SK-N-SH (cell line): ENCODE measurements at regions not wholly inside any gene's neighbourhood (a gene's known extent, or its start where the extent isn't known, plus 50 kb on each side); places are given as distances from the start of the nearest gene placed in this dataset.

Experiments
- CTCF ChIA-PET: fragments of 300-600, 350-600 bp; formaldehyde crosslinking; extraction: SDS; loops from one replicate; lab custom pipeline; 2021; lab: Yijun Ruan, JAX
- POLR2A ChIA-PET: fragments of 350-600 bp; sonication (Branson Sonifier 250); formaldehyde crosslinking; extraction: SDS; loops from one replicate; lab custom pipeline; 2020; ENCODE audit warnings: antibody characterized with exemption, inconsistent platforms; lab: Yijun Ruan, JAX
- DNase-seq: peaks from one replicate; pipeline ENCODE4 v3.0.0; 2012
- H2AFZ ChIP-seq: fragments of 200-600 bp; sonication (generic); 2 replicates; pipeline ENCODE4 v1.8.1; 2016; ENCODE audit warnings: antibody characterized with exemption, mild to moderate bottlenecking, low read depth
- H3F3A ChIP-seq: fragments of 200-600 bp; sonication (generic); replicated peaks from 2 replicates; pipeline ENCODE3; 2016; ENCODE audit warnings: antibody characterized with exemption, mild to moderate bottlenecking; ENCODE audit not compliant: insufficient read depth
- H3K27ac ChIP-seq, 2 experiments: fragments of 200-500 bp in 1 of 2; fragments of 200-600 bp in 1 of 2; sonication (Bioruptor generic) in 1 of 2; sonication (generic), shearing (Covaris generic) in 1 of 2; 2 replicates each; pipeline versions ENCODE4 v1.5.1 to v1.6.1; 2014 to 2016; ENCODE audit warnings: low read depth in 2 of 2, inconsistent platforms in 1 of 2, low read length in 1 of 2, mild to moderate bottlenecking in 1 of 2, mixed read lengths in 1 of 2
- H3K27me3 ChIP-seq: fragments of 200-600 bp; sonication (generic), shearing (Covaris generic); 2 replicates; pipeline ENCODE4 v1.6.1; 2016; ENCODE audit warnings: mixed run types; ENCODE audit not compliant: insufficient read depth
- H3K36me3 ChIP-seq, 2 experiments: fragments of 200-500 bp in 1 of 2; fragments of 200-600 bp in 1 of 2; sonication (Bioruptor generic) in 1 of 2; sonication (generic) in 1 of 2; replicated peaks in 1 of 2; 2 replicates each; pipeline versions ENCODE3 to v1.5.1; 2014 to 2016; ENCODE audit warnings: low read length in 1 of 2, mild to moderate bottlenecking in 1 of 2; ENCODE audit not compliant: insufficient read depth in 2 of 2, control insufficient read depth in 1 of 2
- H3K4me1 ChIP-seq, 2 experiments: fragments of 200-500 bp in 1 of 2; fragments of 200-600 bp in 1 of 2; sonication (Bioruptor generic) in 1 of 2; sonication (generic), shearing (Covaris generic) in 1 of 2; 2 replicates each; pipeline versions ENCODE4 v1.5.1 to v1.6.1; 2014 to 2016; ENCODE audit warnings: low read depth in 1 of 2, low read length in 1 of 2, mixed run types in 1 of 2; ENCODE audit not compliant: insufficient read depth in 2 of 2, control insufficient read depth in 1 of 2
- H3K4me2 ChIP-seq: fragments of 200-600 bp; sonication (generic), shearing (Covaris generic); 2 replicates; pipeline ENCODE4 v1.6.1; 2017; ENCODE audit warnings: mixed run types
- H3K4me3 ChIP-seq, 2 experiments: fragments of 200-500 bp in 1 of 2; fragments of 200-600 bp in 1 of 2; sonication (Bioruptor generic) in 1 of 2; sonication (generic), shearing (Covaris generic) in 1 of 2; 2 replicates each; pipeline versions ENCODE4 v1.5.1 to v1.8.1; 2014 to 2016; ENCODE audit warnings: low read depth in 2 of 2, inconsistent platforms in 1 of 2, low read length in 1 of 2, mild to moderate bottlenecking in 1 of 2, mixed read lengths in 1 of 2, moderate library complexity in 1 of 2
- H3K79me2 ChIP-seq: fragments of 200-600 bp; sonication (generic); 2 replicates; pipeline ENCODE4 v1.8.1; 2017; ENCODE audit warnings: mild to moderate bottlenecking; ENCODE audit not compliant: insufficient read depth
- H3K9ac ChIP-seq: fragments of 200-600 bp; sonication (generic); 2 replicates; pipeline ENCODE4 v1.6.1; 2017; ENCODE audit warnings: mixed run types
- H3K9me2 ChIP-seq: fragments of 200-600 bp; sonication (generic); 2 replicates; pipeline ENCODE4 v1.6.1; 2017; ENCODE audit warnings: mixed run types
- H3K9me3 ChIP-seq: fragments of 200-600 bp; sonication (generic); 2 replicates; pipeline ENCODE4 v1.6.1; 2017; ENCODE audit warnings: mixed run types, mild to moderate bottlenecking, moderate library complexity
- H4K20me1 ChIP-seq: fragments of 200-600 bp; sonication (generic); 2 replicates; pipeline ENCODE4 v1.6.1; 2017; ENCODE audit warnings: mild to moderate bottlenecking, mixed run types; ENCODE audit not compliant: insufficient read depth
- ELF1 ChIP-seq: IDR thresholded peaks from 2 replicates; pipeline ENCODE4 v1.4.0; 2012
- EP300 ChIP-seq, 2 experiments: IDR thresholded peaks; 2 replicates each; pipeline versions ENCODE4 v1.4.0 to v1.6.1; 2012; ENCODE audit warnings: borderline replicate concordance in 1 of 2, low read depth in 1 of 2, low read length in 1 of 2
- EZH2phosphoT487 ChIP-seq: fragments of 200-600 bp; sonication (generic); IDR thresholded peaks from 2 replicates; pipeline ENCODE4 v1.6.1; 2017; ENCODE audit warnings: low read depth, mixed run types, mild to moderate bottlenecking, antibody characterized with exemption, moderate library complexity, borderline replicate concordance
- FOSL2 ChIP-seq: IDR thresholded peaks from 2 replicates; pipeline ENCODE4 v1.4.0; 2012; ENCODE audit warnings: low read depth, mild to moderate bottlenecking, moderate library complexity, borderline replicate concordance
- MAX ChIP-seq: IDR thresholded peaks from 2 replicates; pipeline ENCODE4 v1.4.0; 2012; ENCODE audit warnings: low read depth
- MEF2A ChIP-seq: IDR thresholded peaks from 2 replicates; pipeline ENCODE4 v1.4.0; 2012; ENCODE audit warnings: low read depth, borderline replicate concordance
- NRF1 ChIP-seq: IDR thresholded peaks from 2 replicates; pipeline ENCODE4 v1.6.1; 2012; ENCODE audit warnings: low read depth, mild to moderate bottlenecking, low read length
- POLR2AphosphoS5 ChIP-seq: IDR thresholded peaks from 2 replicates; pipeline ENCODE4 v1.6.1; 2012; ENCODE audit warnings: low read depth, low read length
- REST ChIP-seq: IDR thresholded peaks from 2 replicates; pipeline ENCODE4 v1.6.1; 2012; ENCODE audit warnings: mild to moderate bottlenecking, low read depth, low read length, moderate library complexity
- RXRA ChIP-seq: IDR thresholded peaks from 2 replicates; pipeline ENCODE4 v1.4.0; 2012; ENCODE audit warnings: low read depth, mild to moderate bottlenecking, borderline replicate concordance
- SMC3 ChIP-seq: IDR thresholded peaks from 2 replicates; pipeline ENCODE4 v1.6.1; 2012; ENCODE audit warnings: low read depth, low read length, improper control_type of control experiment
- TAF1 ChIP-seq: IDR thresholded peaks from 2 replicates; pipeline ENCODE4 v1.6.1; 2012; ENCODE audit warnings: low read depth, mild to moderate bottlenecking, low read length, moderate library complexity, borderline replicate concordance
- USF1 ChIP-seq: IDR thresholded peaks from 2 replicates; pipeline ENCODE4 v1.4.0; 2012; ENCODE audit warnings: low read depth, borderline replicate concordance
- USF2 ChIP-seq: fragments of 150-350 bp; IDR thresholded peaks from 2 replicates; pipeline ENCODE4 v1.6.1; 2017; ENCODE audit warnings: antibody characterized with exemption, low read length, low read depth, borderline replicate concordance
- WGBS: methylation state at CpG from one replicate; pipeline ENCODE4 v1.1.6; 2017; ENCODE audit warnings: low lambda C conversion rate; 5-methylcytosine and 5-hydroxymethylcytosine counted together

- TF ChIP-seq NRF1 (no peak), FOSL2 (peak; percentile 99), USF1 (no peak), TAF1 (no peak), MAX (peak; percentile 98), SMC3 (no peak), EP300 (IDR thresholded peaks at IDR 0.05; ENCODE audit: borderline replicate concordance in 1 of 2, low read depth in 1 of 2, low read length in 1 of 2) (peak in 1 of 2 experiments; percentile 94; a peak in 2 of 4 replicates), RXRA (peak; percentile 84; the same call in 1 of the 2 replicates)
- TF ChIP-seq, all 33 proteins: peak for 13
Observed at GRCh38 chr18:55833543-55833942, 245.6 kb upstream of the TCF4 start (continued).

- H3K79me2 ChIP-seq, result no peaks in the 10 kb centered on the region
- H3F3A ChIP-seq, result no peaks in the 10 kb centered on the region
- no peak overlapping the region for H3K9ac ChIP-seq
- H3K36me3 ChIP-seq, result no peaks in the 10 kb centered on the region
- H3K9me3 ChIP-seq, result no peaks in the 10 kb centered on the region
- H3K27ac ChIP-seq, result no peak overlapping the region
- H2AFZ ChIP-seq, result no peak overlapping the region
- H3K27me3 ChIP-seq, result no peaks in the 10 kb centered on the region
- no peak overlapping the region for H3K4me2 ChIP-seq
- H4K20me1 ChIP-seq, result no peaks in the 10 kb centered on the region
- ChIA-PET POLR2A (no interaction called here), CTCF (interaction anchor here (0.8 kb wide), 1 partner anchor 416 kb away, joined by 3 read pairs; no protein-coding TSS in a partner anchor)
- no peak overlapping the region for H3K4me3 ChIP-seq
- H3K9me2 ChIP-seq, result no peaks in the 10 kb centered on the region
- TF ChIP-seq USF2 (no peak), NRF1 (no peak), SMC3 (no peak), REST (no peak), POLR2AphosphoS5 (no peak), ELF1 (no peak), MAX (no peak), EZH2phosphoT487 (no peak), MEF2A (no peak)
- no peak for DNase-seq
- H3K4me1 ChIP-seq, result no peaks in the 10 kb centered on the region
- WGBS, result 93% methylated on average over 10 of the region's 10 CpGs
Observed at GRCh38 chr18:55830544-55830943, 242.6 kb upstream of the TCF4 start.
